ENCODE measurements at regions not wholly inside any gene's neighbourhood (a gene's known extent, or its start where the extent isn't known, plus 50 kb on each side); places are given as distances from the start of the nearest gene placed in this dataset.

- H3K36me3 ChIP-seq (ENCODE audit: control insufficient read depth, insufficient read depth, low read length), result no peaks in the 10 kb centered on the region
- no peaks in the 10 kb centered on the region for H3K79me2 ChIP-seq (ENCODE audit: control insufficient read depth, insufficient read depth, low read length)
- no peak overlapping the region for H3K23ac ChIP-seq (ENCODE audit: low read length)
- DNase-seq, result no peak
- H2BK15ac ChIP-seq (replicated peaks; ENCODE audit: low read depth), result no peak overlapping the region
- H3K79me1 ChIP-seq (ENCODE audit: low read length), result no peaks in the 10 kb centered on the region
- H3K27ac ChIP-seq (ENCODE audit: low read depth, low read length), result no peak overlapping the region
- H3K4me3 ChIP-seq (ENCODE audit: low read length), result no peak overlapping the region
- H3K27me3 ChIP-seq (ENCODE audit: insufficient read depth, low read length, poor library complexity), result no peaks in the 10 kb centered on the region
- no peak overlapping the region for H3K56ac ChIP-seq (ENCODE audit: low read length)
- H2BK5ac ChIP-seq (ENCODE audit: low read length), result no peak overlapping the region
- H2AK5ac ChIP-seq (ENCODE audit: low read length), result no peak overlapping the region
- no peak overlapping the region for H3K4ac ChIP-seq (ENCODE audit: low read depth, low read length)
- no peak overlapping the region for H3K18ac ChIP-seq (ENCODE audit: low read length)
- H2BK120ac ChIP-seq (ENCODE audit: low read depth, low read length), result no peak overlapping the region
- H3K4me2 ChIP-seq (ENCODE audit: low read length), result no peak overlapping the region
- H3K4me1 ChIP-seq (ENCODE audit: control insufficient read depth, low read depth, low read length), result no peaks in the 10 kb centered on the region
- H4K8ac ChIP-seq (ENCODE audit: low read depth, low read length), result no peak overlapping the region
- H3K9ac ChIP-seq (ENCODE audit: low read length), result no peak overlapping the region
- H4K5ac ChIP-seq (ENCODE audit: low read length), result no peak overlapping the region
- no CpG with 5 or more reads among the region's 10 CpGs for WGBS (ENCODE audit: extremely low coverage, insufficient coverage, low lambda C conversion rate)
Observed at GRCh38 chr10:64036321-64036930, 515.2 kb downstream of the REEP3 start.

- no CpG with 5 or more reads among the region's 9 CpGs for WGBS (ENCODE audit: extremely low coverage, insufficient coverage, low lambda C conversion rate)
- Histone ChIP-seq H3K23ac (ENCODE audit: low read length) (no peak overlapping the region), H4K5ac (ENCODE audit: low read length) (no peak overlapping the region), H3K36me3 (ENCODE audit: control insufficient read depth, insufficient read depth, low read length) (no peaks in the 10 kb centered on the region), H2AK5ac (ENCODE audit: low read length) (no peak overlapping the region), H3K18ac (ENCODE audit: low read length) (no peak overlapping the region), H3K4ac (ENCODE audit: low read depth, low read length) (no peak overlapping the region), H4K8ac (ENCODE audit: low read depth, low read length) (no peak overlapping the region), H3K9ac (ENCODE audit: low read length) (no peak overlapping the region), H3K56ac (ENCODE audit: low read length) (no peak overlapping the region), H3K4me1 (ENCODE audit: control insufficient read depth, low read depth, low read length) (no peaks in the 10 kb centered on the region), H2BK120ac (ENCODE audit: low read depth, low read length) (no peak overlapping the region), H3K4me2 (ENCODE audit: low read length) (no peak overlapping the region), H3K79me1 (ENCODE audit: low read length) (no peaks in the 10 kb centered on the region), H3K4me3 (ENCODE audit: low read length) (no peak overlapping the region), H3K27ac (ENCODE audit: low read depth, low read length) (no peak overlapping the region), H2BK15ac (replicated peaks; ENCODE audit: low read depth) (no peak overlapping the region), H2BK5ac (ENCODE audit: low read length) (no peak overlapping the region), H3K79me2 (ENCODE audit: control insufficient read depth, insufficient read depth, low read length) (no peaks in the 10 kb centered on the region), H3K27me3 (ENCODE audit: insufficient read depth, low read length, poor library complexity) (no peaks in the 10 kb centered on the region)
- DNase-seq, result no peak
Observed at GRCh38 chr10:64037071-64037661, 516.0 kb downstream of the REEP3 start.

GRCh38 chr10:64038107-64038506 lies 516.9 kb downstream of the REEP3 start:
- WGBS (ENCODE audit: extremely low coverage, insufficient coverage, low lambda C conversion rate), result no CpG with 5 or more reads among the region's 6 CpGs
- Histone ChIP-seq H3K18ac (ENCODE audit: low read length) (no peak overlapping the region), H3K56ac (ENCODE audit: low read length) (no peak overlapping the region), H3K4me1 (ENCODE audit: control insufficient read depth, low read depth, low read length) (no peaks in the 10 kb centered on the region), H3K9ac (ENCODE audit: low read length) (no peak overlapping the region), H2BK120ac (ENCODE audit: low read depth, low read length) (no peak overlapping the region), H3K36me3 (ENCODE audit: control insufficient read depth, insufficient read depth, low read length) (no peaks in the 10 kb centered on the region), H4K8ac (ENCODE audit: low read depth, low read length) (no peak overlapping the region), H2BK5ac (ENCODE audit: low read length) (no peak overlapping the region), H3K23ac (ENCODE audit: low read length) (no peak overlapping the region), H3K27ac (ENCODE audit: low read depth, low read length) (no peak overlapping the region), H3K27me3 (ENCODE audit: insufficient read depth, low read length, poor library complexity) (no peaks in the 10 kb centered on the region), H2BK15ac (replicated peaks; ENCODE audit: low read depth) (no peak overlapping the region), H2AK5ac (ENCODE audit: low read length) (no peak overlapping the region), H3K4me3 (ENCODE audit: low read length) (no peak overlapping the region), H4K5ac (ENCODE audit: low read length) (no peak overlapping the region), H3K79me1 (ENCODE audit: low read length) (no peaks in the 10 kb centered on the region), H3K4me2 (ENCODE audit: low read length) (no peak overlapping the region), H3K4ac (ENCODE audit: low read depth, low read length) (no peak overlapping the region), H3K79me2 (ENCODE audit: control insufficient read depth, insufficient read depth, low read length) (no peaks in the 10 kb centered on the region)
- DNase-seq, result no peak

- no peaks in the 10 kb centered on the region for H3K36me3 ChIP-seq (ENCODE audit: control insufficient read depth, insufficient read depth, low read length)
- H3K4me3 ChIP-seq (ENCODE audit: low read length), result no peak overlapping the region
- no peak overlapping the region for H3K4ac ChIP-seq (ENCODE audit: low read depth, low read length)
- DNase-seq, result no peak
- H3K9ac ChIP-seq (ENCODE audit: low read length), result no peak overlapping the region
- H2AK5ac ChIP-seq (ENCODE audit: low read length), result no peak overlapping the region
- no peaks in the 10 kb centered on the region for H3K79me1 ChIP-seq (ENCODE audit: low read length)
- H4K8ac ChIP-seq (ENCODE audit: low read depth, low read length), result no peak overlapping the region
- no peaks in the 10 kb centered on the region for H3K4me1 ChIP-seq (ENCODE audit: control insufficient read depth, low read depth, low read length)
- no peak overlapping the region for H2BK5ac ChIP-seq (ENCODE audit: low read length)
- no peak overlapping the region for H3K4me2 ChIP-seq (ENCODE audit: low read length)
- H3K56ac ChIP-seq (ENCODE audit: low read length), result no peak overlapping the region
- H4K5ac ChIP-seq (ENCODE audit: low read length), result no peak overlapping the region
- no peak overlapping the region for H3K18ac ChIP-seq (ENCODE audit: low read length)
- H3K27me3 ChIP-seq (ENCODE audit: insufficient read depth, low read length, poor library complexity), result no peaks in the 10 kb centered on the region
- H3K79me2 ChIP-seq (ENCODE audit: control insufficient read depth, insufficient read depth, low read length), result no peaks in the 10 kb centered on the region
- H2BK120ac ChIP-seq (ENCODE audit: low read depth, low read length), result no peak overlapping the region
- no peak overlapping the region for H3K27ac ChIP-seq (ENCODE audit: low read depth, low read length)
- H2BK15ac ChIP-seq (replicated peaks; ENCODE audit: low read depth), result no peak overlapping the region
- H3K23ac ChIP-seq (ENCODE audit: low read length), result no peak overlapping the region
- no CpG with 5 or more reads among the region's 6 CpGs for whole genome bisulfite sequencing (ENCODE audit: extremely low coverage, insufficient coverage, low lambda C conversion rate)
Observed at GRCh38 chr10:64039198-64039597, 518.0 kb downstream of the REEP3 start.

GRCh38 chr10:64040781-64041180 lies 519.6 kb downstream of the REEP3 start:
- no peak overlapping the region for H3K56ac ChIP-seq (ENCODE audit: low read length)
- DNase-seq, result no peak
- no peak overlapping the region for H3K4ac ChIP-seq (ENCODE audit: low read depth, low read length)
- no peaks in the 10 kb centered on the region for H3K79me2 ChIP-seq (ENCODE audit: control insufficient read depth, insufficient read depth, low read length)
- no peak overlapping the region for H3K9ac ChIP-seq (ENCODE audit: low read length)
- no peak overlapping the region for H2BK120ac ChIP-seq (ENCODE audit: low read depth, low read length)
- H3K27ac ChIP-seq (ENCODE audit: low read depth, low read length), result no peak overlapping the region
- H3K4me1 ChIP-seq (ENCODE audit: control insufficient read depth, low read depth, low read length), result no peaks in the 10 kb centered on the region
- no CpG with 5 or more reads among the region's 2 CpGs for WGBS (ENCODE audit: extremely low coverage, insufficient coverage, low lambda C conversion rate)
- H3K79me1 ChIP-seq (ENCODE audit: low read length), result no peaks in the 10 kb centered on the region
- H3K27me3 ChIP-seq (ENCODE audit: insufficient read depth, low read length, poor library complexity), result no peaks in the 10 kb centered on the region
- no peak overlapping the region for H4K5ac ChIP-seq (ENCODE audit: low read length)
- no peak overlapping the region for H2BK5ac ChIP-seq (ENCODE audit: low read length)
- H3K18ac ChIP-seq (ENCODE audit: low read length), result no peak overlapping the region
- no peak overlapping the region for H2AK5ac ChIP-seq (ENCODE audit: low read length)
- H3K4me3 ChIP-seq (ENCODE audit: low read length), result no peak overlapping the region
- no peak overlapping the region for H3K4me2 ChIP-seq (ENCODE audit: low read length)
- H4K8ac ChIP-seq (ENCODE audit: low read depth, low read length), result no peak overlapping the region
- H3K36me3 ChIP-seq (ENCODE audit: control insufficient read depth, insufficient read depth, low read length), result no peaks in the 10 kb centered on the region
- H3K23ac ChIP-seq (ENCODE audit: low read length), result no peak overlapping the region
- no peak overlapping the region for H2BK15ac ChIP-seq (replicated peaks; ENCODE audit: low read depth)

All from mesendoderm (in vitro differentiated cells).